ENCODE measurements at regions not wholly inside any gene's neighbourhood (a gene's known extent, or its start where the extent isn't known, plus 50 kb on each side); places are given as distances from the start of the nearest gene placed in this dataset.

- TF ChIP-seq CTCF (conservative IDR thresholded peaks at IDR 0.05; ENCODE audit: low read depth): no peak
- ChIA-PET POLR2A (ENCODE audit: low non-redundant PET) (no interaction called here), CTCF (no interaction called here)
- no peak for DNase-seq (ENCODE audit: low spot score)
- H3K27ac ChIP-seq: no peak overlapping the region
Observed at GRCh38 chr10:133017203-133017601, 70.5 kb upstream of the ADGRA1 start.

GRCh38 chr10:133016493-133017202 is 71.1 kb upstream of the ADGRA1 start:
- no peak for TF ChIP-seq CTCF (conservative IDR thresholded peaks at IDR 0.05; ENCODE audit: low read depth)
- no peak for DNase-seq (ENCODE audit: low spot score)
- ChIA-PET POLR2A (ENCODE audit: low non-redundant PET) (no interaction called here), CTCF (no interaction called here)
- H3K27ac ChIP-seq: no peak overlapping the region

- TF ChIP-seq CTCF (conservative IDR thresholded peaks at IDR 0.05; ENCODE audit: low read depth): no peak
- ChIA-PET CTCF (no interaction called here), POLR2A (ENCODE audit: low non-redundant PET) (no interaction called here)
Observed at GRCh38 chr10:133015816-133016462, 71.8 kb upstream of the ADGRA1 start.

GRCh38 chr10:133015321-133015720 is 72.4 kb upstream of the ADGRA1 start:
- no peak for DNase-seq (ENCODE audit: low spot score)
- TF ChIP-seq CTCF (conservative IDR thresholded peaks at IDR 0.05; ENCODE audit: low read depth): no peak
- CTCF ChIA-PET: no interaction called here

More at GRCh38 chr10:133015816-133016462, 71.8 kb upstream of the ADGRA1 start:
- no peak for DNase-seq (ENCODE audit: low spot score)
- H3K27ac ChIP-seq: no peak overlapping the region

GRCh38 chr10:133014416-133015210 is 72.2 kb upstream of the CFAP46 start:
- TF ChIP-seq CTCF (conservative IDR thresholded peaks at IDR 0.05; ENCODE audit: low read depth): no peak
- CTCF ChIA-PET: no interaction called here
- no peak overlapping the region for H3K27ac ChIP-seq
- POLR2A ChIA-PET (ENCODE audit: low non-redundant PET): no interaction called here
- DNase-seq (ENCODE audit: low spot score): no peak

More at GRCh38 chr10:133015321-133015720, 72.4 kb upstream of the ADGRA1 start:
- POLR2A ChIA-PET (ENCODE audit: low non-redundant PET): no interaction called here
- no peak overlapping the region for H3K27ac ChIP-seq

GRCh38 chr10:133013463-133013862 is 71.1 kb upstream of the CFAP46 start:
- H3K27ac ChIP-seq: no peak overlapping the region
- ChIA-PET CTCF (interaction anchor here (0.6 kb wide), 1 partner anchor 393 kb away, joined by 6 read pairs; no protein-coding TSS in a partner anchor), POLR2A (ENCODE audit: low non-redundant PET) (no interaction called here)
- TF ChIP-seq CTCF (conservative IDR thresholded peaks at IDR 0.05; ENCODE audit: low read depth): no peak
- DNase-seq (ENCODE audit: low spot score): no peak
